ENCODE measurements at regions not wholly inside any gene's neighbourhood (a gene's known extent, or its start where the extent isn't known, plus 50 kb on each side); places are given as distances from the start of the nearest gene placed in this dataset.
"Not testable (repeated sequence)": the region's sequence is repeated elsewhere in the genome, so short reads cannot be mapped to it uniquely, and the experiment has no call there.

DNA sequence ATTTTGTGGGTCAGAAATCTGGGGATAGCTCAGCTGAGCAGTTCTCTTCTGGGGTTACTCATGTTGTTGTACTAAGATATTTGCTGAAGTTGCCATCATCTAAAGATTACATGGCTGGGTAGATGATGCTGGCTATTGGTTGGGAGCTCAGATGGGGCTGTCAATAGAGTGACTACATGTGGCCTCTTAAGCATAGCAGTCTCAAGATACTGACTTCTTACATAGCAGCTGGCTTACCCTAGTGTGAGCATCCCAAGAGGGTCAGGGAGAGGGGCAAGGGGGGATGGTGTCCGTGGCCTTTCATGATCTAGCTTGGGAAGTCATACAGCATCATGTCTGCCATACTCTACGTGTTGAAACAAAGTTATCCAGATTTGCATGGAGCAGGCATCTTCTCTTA lies 90.1 kb upstream of the HMGA2 start:
- Histone ChIP-seq H3K27ac (ENCODE audit: low read depth, low read length) (no peak overlapping the region), H3K36me3 (ENCODE audit: control insufficient read depth, insufficient read depth, low read length) (no peaks in the 10 kb centered on the region), H3K27me3 (ENCODE audit: control insufficient read depth, insufficient read depth, low read length) (peaks cover 21% of the 10 kb centered on the region), H3K9me3 (ENCODE audit: control insufficient read depth, insufficient read depth, low read length) (no peaks in the 10 kb centered on the region), H3K4me3 (ENCODE audit: low read depth, low read length) (no peak overlapping the region), H3K9ac (ENCODE audit: low read depth, low read length) (no peak overlapping the region), H3K4me1 (ENCODE audit: control insufficient read depth, insufficient read depth, low read length) (no peaks in the 10 kb centered on the region)

DNA sequence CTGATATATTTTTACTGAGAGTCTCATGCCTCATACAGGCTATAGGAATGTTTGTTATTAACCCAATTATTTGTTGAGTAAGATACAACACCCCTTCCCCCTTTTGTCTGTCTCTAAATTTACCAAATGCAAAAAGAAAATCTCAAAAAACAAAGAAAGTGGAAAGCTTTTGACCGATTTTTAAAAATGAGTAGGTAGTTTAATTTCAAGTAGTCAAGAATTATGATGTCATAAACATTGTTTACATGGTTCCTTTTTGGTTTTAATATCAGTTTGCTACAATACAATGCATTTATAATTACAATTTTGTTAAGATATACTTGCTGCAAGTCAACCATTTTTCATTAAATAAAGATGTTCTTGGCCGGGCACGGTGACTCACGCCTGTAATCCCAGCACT lies 84.7 kb upstream of the HMGA2 start:
- no peaks in the 10 kb centered on the region for H3K9me3 ChIP-seq (ENCODE audit: control insufficient read depth, insufficient read depth, low read length)
- H3K4me1 ChIP-seq (ENCODE audit: control insufficient read depth, insufficient read depth, low read length): peaks cover 20% of the 10 kb centered on the region
- no peak overlapping the region for H3K9ac ChIP-seq (ENCODE audit: low read depth, low read length)
- no peak overlapping the region for H3K27ac ChIP-seq (ENCODE audit: low read depth, low read length)
- H3K27me3 ChIP-seq (ENCODE audit: control insufficient read depth, insufficient read depth, low read length): peaks cover 10% of the 10 kb centered on the region
- no peaks in the 10 kb centered on the region for H3K36me3 ChIP-seq (ENCODE audit: control insufficient read depth, insufficient read depth, low read length)
- H3K4me3 ChIP-seq (ENCODE audit: low read depth, low read length): no peak overlapping the region

- H3K27ac ChIP-seq (ENCODE audit: low read depth, low read length): peak overlapping the region; percentile 82
- H3K27me3 ChIP-seq (ENCODE audit: control insufficient read depth, insufficient read depth, low read length): peaks cover 10% of the 10 kb centered on the region
- no peak overlapping the region for H3K9ac ChIP-seq (ENCODE audit: low read depth, low read length)
- H3K4me1 ChIP-seq (ENCODE audit: control insufficient read depth, insufficient read depth, low read length): peaks cover 20% of the 10 kb centered on the region
- no peaks in the 10 kb centered on the region for H3K9me3 ChIP-seq (ENCODE audit: control insufficient read depth, insufficient read depth, low read length)
- H3K4me3 ChIP-seq (ENCODE audit: low read depth, low read length): peak overlapping the region; percentile 87
- H3K36me3 ChIP-seq (ENCODE audit: control insufficient read depth, insufficient read depth, low read length): no peaks in the 10 kb centered on the region
Observed at GRCh38 chr12:65740506-65740872, 83.8 kb upstream of the HMGA2 start.

DNA sequence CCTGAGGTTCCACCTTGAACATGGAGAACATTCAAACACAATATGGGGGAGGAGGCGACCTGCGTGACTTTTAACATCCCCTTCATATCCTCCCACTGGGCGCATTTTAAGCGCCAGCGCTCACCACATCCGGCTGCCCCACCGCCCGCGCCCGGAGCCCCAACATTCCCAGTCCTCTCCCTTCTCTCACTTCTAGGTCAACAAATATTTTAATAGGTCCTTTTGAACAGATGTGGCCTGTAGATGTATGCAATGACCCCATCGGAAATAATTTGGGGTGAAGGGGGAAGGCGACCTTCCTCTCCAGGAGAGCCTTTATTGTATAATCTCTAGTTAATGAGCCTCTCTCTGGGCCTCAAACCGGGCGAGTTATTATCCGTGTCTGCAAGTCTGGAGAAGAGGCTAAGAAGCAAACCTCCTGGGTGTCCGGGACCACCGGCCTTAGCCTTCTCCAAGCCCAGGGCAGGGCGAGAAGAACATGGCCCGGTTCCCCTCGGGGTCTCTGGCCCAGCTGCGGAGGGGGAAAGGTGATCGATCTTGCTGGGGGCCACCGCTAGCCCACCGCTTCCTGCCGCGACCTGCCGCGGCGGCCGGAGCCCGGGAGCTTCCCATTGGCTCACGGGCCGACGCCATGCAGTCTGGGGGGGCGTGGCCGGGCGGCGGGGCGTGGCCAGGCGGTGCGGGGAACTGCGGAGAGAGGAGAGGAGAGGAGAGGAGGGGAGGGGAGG lies 83.2 kb upstream of the HMGA2 start:
- Histone ChIP-seq H3K9me3 (ENCODE audit: control insufficient read depth, insufficient read depth, low read length) (no peaks in the 10 kb centered on the region), H3K4me1 (ENCODE audit: control insufficient read depth, insufficient read depth, low read length) (peaks cover 20% of the 10 kb centered on the region), H3K4me3 (ENCODE audit: low read depth, low read length) (peak overlapping the region; percentile 87), H3K27me3 (ENCODE audit: control insufficient read depth, insufficient read depth, low read length) (peaks cover 10% of the 10 kb centered on the region), H3K9ac (ENCODE audit: low read depth, low read length) (peak overlapping the region; percentile 73), H3K27ac (ENCODE audit: low read depth, low read length) (peak overlapping the region; percentile 82), H3K36me3 (ENCODE audit: control insufficient read depth, insufficient read depth, low read length) (no peaks in the 10 kb centered on the region)

DNA sequence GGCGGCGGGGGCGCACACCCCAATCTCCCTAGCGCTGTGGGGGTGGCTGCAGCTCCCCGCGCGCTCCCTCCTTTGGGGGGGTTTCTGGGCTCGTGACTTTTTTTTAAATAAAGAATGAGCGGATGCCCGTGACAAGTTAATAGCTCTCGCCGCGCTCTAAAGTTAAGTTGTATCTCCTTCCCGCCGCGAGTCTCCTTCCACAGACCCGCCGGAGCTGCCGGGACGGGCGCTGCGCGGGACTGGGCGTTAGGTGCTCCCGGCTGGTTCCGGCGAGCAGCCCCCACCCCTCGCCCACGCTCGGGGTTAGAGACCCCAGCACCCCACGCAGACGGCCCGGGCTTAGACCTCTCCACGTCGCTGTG lies 82.6 kb upstream of the HMGA2 start:
- Histone ChIP-seq H3K27me3 (ENCODE audit: control insufficient read depth, insufficient read depth, low read length) (peaks cover 10% of the 10 kb centered on the region), H3K36me3 (ENCODE audit: control insufficient read depth, insufficient read depth, low read length) (no peaks in the 10 kb centered on the region), H3K9me3 (ENCODE audit: control insufficient read depth, insufficient read depth, low read length) (no peaks in the 10 kb centered on the region), H3K9ac (ENCODE audit: low read depth, low read length) (no peak overlapping the region), H3K4me1 (ENCODE audit: control insufficient read depth, insufficient read depth, low read length) (peaks cover 20% of the 10 kb centered on the region), H3K27ac (ENCODE audit: low read depth, low read length) (peak overlapping the region; percentile 5), H3K4me3 (ENCODE audit: low read depth, low read length) (peak overlapping the region; percentile 76)

DNA sequence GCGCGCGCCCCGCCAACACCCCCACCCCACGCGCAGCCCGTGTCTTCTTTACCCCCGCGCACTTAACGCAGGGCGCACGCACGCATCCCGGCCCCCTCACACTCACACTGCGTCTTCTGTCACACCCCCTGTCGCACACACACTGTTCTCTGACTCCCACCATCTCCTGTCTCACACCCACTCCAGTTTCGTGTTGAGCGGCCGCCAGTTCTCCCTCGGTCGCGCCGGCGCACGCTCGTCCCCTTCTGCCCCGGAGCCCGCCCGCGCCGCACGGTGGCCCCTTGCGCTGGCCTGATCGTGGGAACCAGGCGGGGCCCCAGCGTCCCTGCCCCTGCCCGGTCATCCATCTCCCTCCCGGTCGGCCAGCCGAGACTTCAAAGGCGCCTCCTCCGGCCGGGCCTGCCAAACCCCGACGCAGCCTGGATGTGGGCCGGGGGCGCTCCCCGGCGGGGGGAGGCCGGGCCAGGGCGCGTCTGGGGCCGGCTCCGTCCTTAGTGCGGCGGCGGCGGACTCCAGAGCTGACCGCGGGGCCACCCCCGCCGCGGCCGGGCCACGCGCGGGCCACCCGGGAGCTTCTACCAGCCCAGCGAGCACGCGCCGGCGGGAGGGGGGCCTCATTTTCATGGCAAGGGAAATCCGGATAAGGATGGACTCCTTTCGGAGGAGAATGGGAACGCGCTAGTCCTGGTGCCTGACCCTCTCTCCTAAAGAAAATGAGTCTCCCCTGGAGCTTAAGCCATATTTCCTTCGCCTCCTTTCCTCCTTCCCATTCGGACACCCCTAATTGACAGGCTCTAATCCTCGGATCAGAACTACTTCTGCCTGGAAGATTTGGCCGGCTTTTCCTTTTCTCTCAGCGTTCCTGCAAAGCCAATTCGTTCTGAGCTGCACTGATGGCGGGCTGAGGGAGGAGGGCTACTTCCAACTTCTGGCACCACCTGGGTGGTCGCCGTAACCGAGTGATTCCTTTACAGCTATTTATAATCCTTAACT lies 82.0 kb upstream of the HMGA2 start:
- Histone ChIP-seq H3K27me3 (ENCODE audit: control insufficient read depth, insufficient read depth, low read length) (peaks cover 10% of the 10 kb centered on the region), H3K27ac (ENCODE audit: low read depth, low read length) (peak overlapping the region; percentile 42), H3K4me1 (ENCODE audit: control insufficient read depth, insufficient read depth, low read length) (peaks cover 20% of the 10 kb centered on the region), H3K9ac (ENCODE audit: low read depth, low read length) (peak overlapping the region; percentile 7; the same call in 1 of the 2 replicates), H3K36me3 (ENCODE audit: control insufficient read depth, insufficient read depth, low read length) (no peaks in the 10 kb centered on the region), H3K4me3 (ENCODE audit: low read depth, low read length) (peak overlapping the region; percentile 76), H3K9me3 (ENCODE audit: control insufficient read depth, insufficient read depth, low read length) (no peaks in the 10 kb centered on the region)

DNA sequence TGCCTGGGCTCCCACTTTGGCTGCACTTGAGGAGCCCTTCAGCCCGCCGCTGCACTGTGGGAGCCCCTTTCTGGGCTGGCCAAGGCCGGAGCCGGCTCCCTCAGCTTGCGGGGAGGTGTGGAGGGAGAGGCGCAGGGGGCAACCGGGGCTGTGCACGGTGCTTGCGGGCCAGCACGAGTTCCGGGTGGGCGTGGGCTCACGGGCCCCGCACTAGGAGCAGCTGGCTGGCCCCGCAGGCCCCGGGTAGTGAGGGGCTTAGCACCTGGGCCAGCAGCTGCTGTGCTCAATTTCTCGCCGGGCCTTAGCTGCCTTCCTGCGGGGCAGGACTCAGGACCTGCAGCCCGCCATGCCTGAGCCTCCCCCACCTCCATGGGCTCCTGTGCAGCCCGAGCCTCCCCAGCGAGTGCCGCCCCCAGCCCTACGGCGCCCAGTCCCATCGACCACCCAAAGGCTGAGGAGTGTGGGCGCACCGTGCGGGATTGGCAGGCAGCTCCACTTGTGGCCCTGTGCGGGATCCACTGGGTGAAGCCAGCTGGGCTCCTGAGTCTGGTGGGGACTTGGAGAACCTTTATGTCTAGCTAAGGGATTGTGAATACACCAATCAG lies 79.9 kb upstream of the HMGA2 start:
- not testable (repeated sequence) for H3K36me3 ChIP-seq (ENCODE audit: control insufficient read depth, insufficient read depth, low read length)

GRCh38 chr12:65747338-65747737 lies 76.9 kb upstream of the HMGA2 start:
- no peak overlapping the region for H3K27ac ChIP-seq (ENCODE audit: low read depth, low read length)
- no peak overlapping the region for H3K4me3 ChIP-seq (ENCODE audit: low read depth, low read length)
- peaks cover 10% of the 10 kb centered on the region for H3K4me1 ChIP-seq (ENCODE audit: control insufficient read depth, insufficient read depth, low read length)
- no peak overlapping the region for H3K9ac ChIP-seq (ENCODE audit: low read depth, low read length)
- no peaks in the 10 kb centered on the region for H3K36me3 ChIP-seq (ENCODE audit: control insufficient read depth, insufficient read depth, low read length)
- H3K9me3 ChIP-seq (ENCODE audit: control insufficient read depth, insufficient read depth, low read length): no peaks in the 10 kb centered on the region
- peaks cover 10% of the 10 kb centered on the region for H3K27me3 ChIP-seq (ENCODE audit: control insufficient read depth, insufficient read depth, low read length)

More for the DNA sequence above, 79.9 kb upstream of the HMGA2 start:
- not testable (repeated sequence) for H3K9ac ChIP-seq (ENCODE audit: low read depth, low read length); H3K27ac ChIP-seq (ENCODE audit: low read depth, low read length); H3K4me3 ChIP-seq (ENCODE audit: low read depth, low read length); H3K27me3 ChIP-seq (ENCODE audit: control insufficient read depth, insufficient read depth, low read length); H3K9me3 ChIP-seq (ENCODE audit: control insufficient read depth, insufficient read depth, low read length)
- H3K4me1 ChIP-seq (ENCODE audit: control insufficient read depth, insufficient read depth, low read length): peaks cover 20% of the 10 kb centered on the region

- Histone ChIP-seq H3K9me3 (ENCODE audit: control insufficient read depth, insufficient read depth, low read length) (no peaks in the 10 kb centered on the region), H3K27ac (ENCODE audit: low read depth, low read length) (no peak overlapping the region), H3K9ac (ENCODE audit: low read depth, low read length) (no peak overlapping the region), H3K27me3 (ENCODE audit: control insufficient read depth, insufficient read depth, low read length) (peaks cover 4% of the 10 kb centered on the region), H3K4me3 (ENCODE audit: low read depth, low read length) (no peak overlapping the region), H3K36me3 (ENCODE audit: control insufficient read depth, insufficient read depth, low read length) (no peaks in the 10 kb centered on the region), H3K4me1 (ENCODE audit: control insufficient read depth, insufficient read depth, low read length) (peaks cover 2% of the 10 kb centered on the region; the same call in 1 of the 2 replicates)
Observed at GRCh38 chr12:65748332-65748731, 76.0 kb upstream of the HMGA2 start.

DNA sequence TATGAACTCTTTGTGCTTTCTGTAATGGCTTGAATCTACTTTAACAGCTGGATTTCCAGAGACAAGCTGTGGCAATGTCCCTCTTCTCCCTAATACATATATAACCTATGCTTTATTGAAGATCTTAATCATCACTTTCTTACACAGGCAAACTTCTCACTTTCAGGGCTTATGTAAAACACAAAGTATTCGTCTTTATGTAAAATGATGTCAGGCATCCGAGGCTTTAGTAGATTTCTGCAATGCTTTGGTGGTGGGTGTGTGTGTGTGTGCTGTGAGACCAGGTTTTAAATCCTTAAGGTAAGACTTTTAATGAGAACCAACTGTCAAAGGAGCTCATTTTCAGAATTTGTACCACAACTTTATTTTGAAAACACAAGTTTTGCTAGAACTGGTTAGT lies 70.0 kb upstream of the HMGA2 start:
- Histone ChIP-seq H3K4me3 (ENCODE audit: low read depth, low read length) (no peak overlapping the region), H3K27me3 (ENCODE audit: control insufficient read depth, insufficient read depth, low read length) (no peaks in the 10 kb centered on the region; the same call in 1 of the 2 replicates), H3K4me1 (ENCODE audit: control insufficient read depth, insufficient read depth, low read length) (peaks cover 31% of the 10 kb centered on the region), H3K9me3 (ENCODE audit: control insufficient read depth, insufficient read depth, low read length) (no peaks in the 10 kb centered on the region), H3K27ac (ENCODE audit: low read depth, low read length) (peak overlapping the region; percentile 52), H3K9ac (ENCODE audit: low read depth, low read length) (no peak overlapping the region), H3K36me3 (ENCODE audit: control insufficient read depth, insufficient read depth, low read length) (no peaks in the 10 kb centered on the region)

Measured in HUES48 (cell line).